GM18511 (cell line): ENCODE measurements at regions not wholly inside any gene's neighbourhood (a gene's known extent, or its start where the extent isn't known, plus 50 kb on each side); places are given as distances from the start of the nearest gene placed in this dataset.

ENCODE experiments used
- ATAC-seq: cut with Tn5 transposase; IDR thresholded peaks from one replicate; pipeline ENCODE4 v1.9.1; 2021; ENCODE audit warnings: mild to moderate bottlenecking, moderate library complexity; ENCODE audit not compliant: unreplicated experiment

DNA sequence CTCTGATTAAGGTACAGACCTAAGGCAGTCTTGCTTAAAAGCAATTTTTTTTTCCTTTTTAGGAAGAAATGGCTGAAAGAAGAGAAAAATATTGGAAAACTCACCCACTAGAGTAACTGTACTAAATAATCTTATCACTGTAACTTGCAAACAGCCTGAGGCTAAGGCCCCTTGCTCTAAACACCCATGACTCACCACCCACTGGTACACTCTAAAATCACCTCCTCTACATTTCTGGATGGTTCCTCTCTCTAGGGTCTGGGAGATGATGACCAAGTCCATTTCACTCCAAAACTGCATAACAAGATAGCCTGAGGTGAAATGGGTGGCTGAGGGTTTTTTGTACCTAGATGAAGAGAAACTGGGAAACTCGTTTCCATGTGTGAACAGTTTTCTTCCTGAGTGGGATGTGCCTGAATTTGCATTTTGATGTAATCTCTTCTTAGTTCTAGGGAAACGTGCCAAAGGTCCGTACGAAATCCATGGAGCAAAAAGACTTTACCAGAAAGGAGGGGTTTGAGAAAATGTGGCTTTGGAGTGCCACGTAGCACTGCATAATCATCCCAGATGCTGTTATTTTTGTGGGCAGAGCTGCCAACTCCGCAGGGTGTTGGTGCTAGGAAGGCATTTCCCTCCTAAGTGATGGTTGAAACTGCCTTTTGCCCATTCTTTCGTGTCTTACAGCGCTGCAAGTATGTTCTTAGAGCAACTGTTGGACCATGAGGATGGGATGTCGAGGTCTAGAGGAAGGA, 113.5 kb upstream of the C10orf90 start:
- ATAC-seq: no peak

DNA sequence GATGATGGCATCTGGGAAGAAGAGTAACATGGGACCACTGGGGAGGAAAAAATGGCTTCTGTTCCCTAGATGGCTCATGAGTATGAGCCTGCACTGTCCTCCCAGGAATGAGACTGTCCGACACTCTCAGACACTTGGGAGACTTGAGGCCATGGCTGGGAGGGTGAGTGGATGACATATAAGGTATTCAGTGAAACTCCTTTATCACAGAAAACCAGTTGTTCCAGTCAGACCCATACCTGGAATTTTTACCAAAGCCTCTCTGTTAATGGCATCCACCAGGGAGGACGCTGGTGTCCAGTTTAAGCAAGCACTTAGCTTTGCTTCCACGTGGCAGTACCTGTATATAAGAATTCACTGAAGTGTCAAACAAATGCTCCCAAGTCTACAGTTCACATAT, 116.7 kb upstream of the C10orf90 start:
- ATAC-seq: no peak

GRCh38 chr10:126795318-126795717, 109.9 kb upstream of the DOCK1 start:
- no peak for ATAC-seq

DNA sequence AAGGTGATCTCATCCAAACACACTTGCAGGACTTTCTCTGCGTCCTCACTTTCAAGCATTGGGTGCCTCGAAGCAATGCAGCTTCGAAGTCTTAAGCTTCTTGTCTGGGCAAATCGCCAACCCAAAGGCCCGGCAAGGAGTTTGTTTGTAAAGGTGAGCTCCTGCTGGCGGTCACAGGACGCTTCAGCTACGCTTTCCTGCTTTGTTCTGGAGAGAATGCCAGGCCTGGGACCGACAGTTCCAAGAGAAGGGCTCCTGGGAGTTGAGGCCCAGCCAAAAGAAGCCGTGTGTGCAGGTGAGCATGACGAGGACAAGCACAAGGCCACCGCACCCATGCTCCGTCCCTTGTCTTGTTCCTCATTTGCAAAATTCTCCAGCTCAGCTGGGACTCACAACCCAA, 106.6 kb upstream of the DOCK1 start:
- ATAC-seq: no peak

DNA sequence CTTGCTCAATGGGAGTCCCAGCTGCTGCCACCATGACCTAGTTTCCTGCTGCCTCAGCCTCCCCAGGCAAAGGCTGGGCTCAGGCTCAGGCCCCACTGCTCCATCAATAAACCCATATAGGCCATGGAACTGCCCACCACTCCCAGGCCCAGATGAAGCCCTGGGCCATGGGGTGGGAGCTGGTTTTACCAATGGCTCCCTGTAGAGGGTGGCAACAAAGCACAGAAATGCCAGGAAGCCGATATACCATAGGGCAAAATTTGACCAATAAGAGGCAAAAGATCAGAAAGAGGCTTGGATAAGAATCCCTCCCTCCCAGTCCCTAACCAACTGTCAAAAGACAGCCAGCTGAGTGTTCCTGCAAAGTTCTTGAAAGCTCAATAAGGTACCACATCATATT, 101.8 kb upstream of the DOCK1 start:
- no peak for ATAC-seq

DNA sequence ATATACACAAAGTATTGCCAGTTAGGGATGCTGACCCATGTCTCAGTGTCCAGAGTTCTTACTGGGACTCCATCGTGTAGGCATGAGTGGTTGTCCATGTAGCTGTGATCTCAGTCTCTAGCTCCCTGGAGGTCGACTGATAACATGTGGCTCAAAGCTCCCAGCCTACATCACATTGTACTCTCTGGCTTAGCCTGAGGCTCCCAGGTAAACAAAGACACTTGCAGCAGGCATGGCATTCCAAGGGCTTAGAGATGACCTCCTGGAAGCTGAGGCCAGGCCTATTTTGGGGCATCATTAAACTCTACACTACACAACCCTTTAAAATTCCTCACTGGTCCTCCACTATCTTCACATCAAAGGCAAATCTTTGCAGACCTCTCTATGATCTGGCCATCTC, 100.8 kb upstream of the DOCK1 start:
- ATAC-seq: no peak

DNA sequence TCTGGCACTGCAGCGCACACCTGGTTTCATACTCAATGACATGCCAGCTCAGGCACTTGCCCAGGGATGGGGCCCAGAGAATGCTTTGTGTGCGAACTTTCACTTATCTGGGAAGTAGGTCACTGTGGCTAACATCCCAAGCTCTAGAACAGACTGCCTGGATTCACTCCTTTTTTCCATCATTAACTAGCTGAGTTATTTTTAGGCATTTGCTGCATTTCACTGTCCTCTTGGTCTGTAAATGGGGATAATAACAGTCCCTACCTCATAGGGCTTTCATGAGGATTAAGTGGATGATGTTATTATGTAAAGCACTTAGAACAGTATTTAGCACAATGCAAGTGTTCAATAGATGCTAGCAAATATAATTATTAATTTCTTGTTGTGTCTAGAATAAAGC, 98.7 kb upstream of the DOCK1 start:
- no peak for ATAC-seq

DNA sequence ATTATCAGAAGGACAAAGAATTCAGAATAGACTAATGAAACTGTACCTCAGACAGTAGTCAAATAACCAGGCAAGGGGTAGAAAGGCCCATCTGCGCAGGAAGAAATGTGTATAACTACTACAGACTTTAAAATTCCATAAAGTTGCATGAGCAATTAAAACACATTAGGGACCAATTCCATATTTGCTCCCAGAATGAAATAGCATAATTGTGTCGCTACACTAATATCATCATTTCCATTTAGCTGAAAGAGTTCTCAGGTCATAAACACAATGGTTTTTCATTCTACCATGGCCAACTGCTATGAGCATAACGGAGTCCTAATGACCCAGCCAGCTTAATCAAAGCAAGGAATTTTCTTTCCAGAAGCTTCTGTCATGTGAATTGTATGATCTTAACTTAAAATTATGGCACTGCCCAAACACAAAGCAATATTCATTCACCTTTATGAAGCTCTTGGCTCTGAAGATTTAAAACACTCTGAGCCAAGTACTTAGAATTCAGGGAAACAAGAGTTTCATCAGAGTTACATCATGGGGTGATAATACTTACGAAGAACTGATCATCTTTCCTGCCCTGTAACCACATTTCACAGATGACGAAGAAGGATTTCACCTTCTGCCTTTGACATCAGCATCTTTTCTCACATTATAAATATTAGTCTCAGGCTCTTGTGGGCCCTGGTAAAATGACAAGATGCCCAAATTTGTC, 98.1 kb upstream of the DOCK1 start:
- no peak for ATAC-seq

DNA sequence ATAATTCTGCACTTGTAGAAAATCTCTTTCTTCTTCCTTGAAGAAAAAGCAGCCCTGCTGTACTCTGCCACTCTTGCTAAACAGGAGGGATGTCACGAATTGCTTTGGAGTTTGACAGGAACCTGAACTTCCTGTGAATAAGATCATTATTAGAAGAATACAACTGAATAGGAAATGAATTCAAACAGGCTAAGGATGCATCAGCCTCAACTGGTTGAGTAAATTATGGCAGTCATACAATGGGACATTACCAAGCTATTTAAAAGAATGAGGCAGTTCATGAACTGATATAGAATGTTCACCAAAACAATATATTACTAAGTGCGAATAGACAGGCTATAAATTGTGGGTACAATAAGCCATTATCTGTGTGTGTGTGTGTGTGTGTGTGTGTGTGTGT, 97.1 kb upstream of the DOCK1 start:
- ATAC-seq: no peak

DNA sequence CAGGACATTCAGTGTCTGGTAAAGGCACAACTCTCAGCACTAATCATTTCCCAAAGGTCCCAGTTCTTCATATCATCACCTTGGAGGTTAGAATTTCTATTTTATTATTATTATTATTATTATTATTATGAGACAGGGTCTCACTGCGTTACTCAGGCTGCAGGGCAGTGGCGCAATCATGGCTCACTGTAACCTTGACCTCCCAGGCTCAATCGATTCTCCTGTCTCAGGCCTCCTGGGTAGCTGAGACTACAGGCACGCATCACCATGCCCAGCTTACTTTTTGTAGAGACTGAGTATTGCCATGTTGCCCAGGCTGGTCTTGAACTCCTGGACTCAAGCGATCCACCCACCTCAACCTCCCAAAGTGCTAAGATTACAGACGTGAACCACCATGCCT, 91.8 kb upstream of the DOCK1 start:
- no peak for ATAC-seq

- ATAC-seq: no peak
These were observed 71.7 kb upstream of the DOCK1 start for GRCh38 chr10:126833542-126833941.

- no peak for ATAC-seq
These were observed 69.2 kb upstream of the DOCK1 start for GRCh38 chr10:126836009-126836408.

GRCh38 chr10:126838316-126838715, 66.9 kb upstream of the DOCK1 start:
- ATAC-seq: no peak

DNA sequence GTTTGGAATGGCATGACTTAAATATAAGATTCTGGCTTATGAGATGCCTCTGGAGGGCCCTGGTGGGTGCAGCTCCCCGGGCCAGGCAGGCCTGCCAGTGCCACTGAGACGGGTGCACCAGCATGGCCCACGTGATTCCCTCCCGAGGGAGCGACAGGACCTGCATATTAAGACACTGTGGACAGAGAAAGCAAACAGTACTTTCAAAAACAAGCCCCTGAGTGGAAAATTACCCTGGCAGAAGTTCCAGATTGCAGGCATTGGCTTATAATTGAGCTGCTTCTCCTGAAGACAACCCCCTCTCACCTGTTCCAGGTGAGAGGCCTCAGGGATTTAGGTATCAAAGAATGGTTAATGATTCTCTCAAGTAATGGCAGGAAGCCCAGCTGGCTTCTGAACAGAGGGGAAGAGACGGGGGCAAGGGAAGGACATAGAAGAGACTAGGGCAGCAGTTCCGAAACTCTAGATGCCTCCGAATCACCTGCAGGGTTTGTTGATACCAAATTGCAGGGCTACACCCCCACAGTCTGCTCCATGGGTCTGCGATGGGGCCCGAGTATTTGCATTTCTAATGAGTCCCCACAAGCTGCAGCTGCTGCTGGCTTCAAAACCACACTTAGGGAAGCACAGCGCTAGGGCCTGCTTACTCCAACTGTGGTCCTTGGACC, 66.0 kb upstream of the DOCK1 start:
- ATAC-seq: no peak

DNA sequence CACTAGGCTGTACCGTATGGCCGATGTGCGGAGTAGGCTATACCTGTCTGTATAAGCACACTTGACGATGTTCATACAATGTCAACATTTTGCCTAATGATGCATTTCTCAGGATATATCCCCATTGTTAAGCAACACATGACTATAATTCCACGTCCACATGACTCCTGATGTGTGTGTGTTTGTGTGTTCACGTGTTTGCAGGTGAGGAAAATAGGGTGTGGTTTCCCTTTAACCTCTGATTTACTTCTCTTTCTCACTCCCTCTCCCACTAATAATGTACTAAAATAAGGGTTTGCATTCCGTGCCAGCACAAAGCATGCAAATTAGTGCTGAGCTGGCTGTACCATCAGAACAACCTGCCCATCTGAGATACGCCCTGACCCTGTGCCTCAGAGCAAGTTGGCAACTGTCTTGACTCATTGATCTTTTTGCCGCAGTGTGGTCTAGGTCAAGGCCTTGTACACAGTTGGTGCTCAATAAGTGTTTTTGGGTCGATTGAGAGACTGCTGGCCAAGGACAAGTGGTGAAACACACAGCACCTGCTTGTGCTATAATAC, 64.6 kb upstream of the DOCK1 start:
- no peak for ATAC-seq

DNA sequence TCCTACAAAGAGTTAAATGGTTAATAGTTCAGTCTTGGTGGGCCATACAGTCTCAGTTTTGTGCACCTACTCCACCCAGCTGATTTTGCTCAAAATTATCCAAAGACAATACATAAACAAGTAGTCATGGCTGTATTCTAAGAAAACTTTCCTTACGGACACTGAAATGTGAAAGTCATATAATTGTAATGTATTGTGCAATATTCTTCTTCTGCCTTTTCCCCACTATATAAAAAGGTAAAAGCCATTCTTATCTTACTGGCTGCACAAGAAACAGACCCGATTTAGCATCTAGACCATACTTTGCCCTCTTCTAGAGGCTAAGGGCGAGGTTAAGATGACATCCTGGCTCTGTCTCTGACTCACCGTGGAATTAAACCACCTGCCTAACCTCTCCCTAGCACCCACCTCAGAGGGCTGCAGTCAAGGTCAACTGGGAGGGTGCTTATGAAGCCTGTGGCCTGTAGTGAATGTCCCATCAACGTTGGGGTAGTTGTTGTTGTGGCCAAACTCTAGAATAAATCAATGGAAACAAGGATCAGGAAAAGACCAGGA, 63.8 kb upstream of the DOCK1 start:
- ATAC-seq: no peak

DNA sequence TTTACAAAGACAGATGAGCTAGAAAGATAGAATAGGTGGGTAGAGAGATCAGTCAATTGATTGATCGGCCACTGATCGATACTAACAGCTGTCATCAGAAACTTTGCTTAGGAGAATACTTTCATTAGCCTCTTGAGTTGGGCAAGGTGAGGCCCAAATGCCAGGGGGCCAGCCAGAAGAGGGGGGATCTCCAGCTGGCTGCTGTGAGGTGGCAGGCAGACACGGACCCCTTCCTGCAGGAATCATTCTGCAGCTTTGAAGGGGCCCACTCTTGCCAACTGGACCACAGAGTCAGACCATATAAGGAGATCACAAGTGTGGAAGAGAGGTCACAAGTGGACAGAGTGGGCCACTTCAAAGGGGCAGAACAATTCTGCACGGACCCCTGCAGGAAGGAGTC, 62.9 kb upstream of the DOCK1 start:
- ATAC-seq: no peak

DNA sequence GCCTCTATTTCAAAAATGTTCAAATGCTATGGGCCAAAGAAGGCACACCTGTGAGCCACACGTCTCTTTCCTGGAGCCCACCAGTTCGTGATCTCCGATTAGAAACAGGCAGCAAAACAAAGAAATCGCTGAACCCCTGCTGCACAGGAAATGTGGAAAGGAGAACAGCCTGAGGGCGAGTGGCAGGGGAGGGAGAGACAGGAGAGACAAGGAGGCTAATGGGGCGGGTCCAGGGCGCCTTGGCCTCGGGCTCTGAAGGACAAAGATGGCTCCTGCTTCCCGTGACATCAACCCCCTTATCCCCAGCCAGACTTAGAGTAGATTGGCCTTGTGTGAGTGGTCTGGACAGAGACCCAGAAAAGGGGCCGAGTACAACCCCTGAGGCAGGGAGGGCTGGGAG, 62.4 kb upstream of the DOCK1 start:
- no peak for ATAC-seq

DNA sequence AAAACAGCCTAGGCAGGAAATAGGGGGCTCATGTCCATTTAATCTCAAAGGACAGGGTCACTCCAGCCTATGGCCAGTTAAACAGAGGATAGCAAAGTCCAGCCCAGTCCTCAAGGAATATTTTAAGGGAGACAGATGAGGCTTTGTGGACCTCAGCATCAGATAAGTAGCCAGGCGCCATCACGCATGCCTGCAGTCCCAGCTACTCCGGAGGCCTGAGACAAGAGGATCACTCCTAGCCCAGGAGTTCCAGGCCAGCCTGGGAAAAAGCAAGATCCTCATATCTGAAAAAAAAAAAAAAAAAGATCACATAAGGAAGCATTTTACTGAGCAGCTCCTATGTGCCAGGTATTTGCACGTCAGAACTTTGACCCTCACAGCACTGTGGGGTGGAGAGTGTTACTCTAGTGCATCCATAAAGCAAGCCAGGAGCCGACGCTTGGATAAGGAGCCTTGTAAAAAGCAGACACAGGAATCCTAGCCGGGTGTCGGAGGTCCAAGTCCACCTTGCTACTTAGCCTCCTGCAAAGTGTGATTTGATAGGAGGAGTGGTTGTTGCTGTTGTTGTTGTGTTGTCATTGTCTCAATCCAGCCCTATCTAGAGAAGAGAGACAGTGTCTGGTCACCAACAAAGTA, 61.8 kb upstream of the DOCK1 start:
- no peak for ATAC-seq

- ATAC-seq: no peak
These were observed 60.8 kb upstream of the DOCK1 start for GRCh38 chr10:126844406-126844805.

- ATAC-seq: no peak
These were observed 58.8 kb upstream of the DOCK1 start for GRCh38 chr10:126846469-126846868.
